Fibroblast of skin of left biceps (primary cell): ENCODE measurements at regions not wholly inside any gene's neighbourhood (a gene's known extent, or its start where the extent isn't known, plus 50 kb on each side); places are given as distances from the start of the nearest gene placed in this dataset.
"Not testable (repeated sequence)": the region's sequence is repeated elsewhere in the genome, so short reads cannot be mapped to it uniquely, and the experiment has no call there.

ENCODE experiments used
- DNase-seq, 2 experiments: peaks; one replicate each; pipeline ENCODE4 v3.0.0-alpha.2; 2013; ENCODE audit warnings: low read depth in 2 of 2

DNA sequence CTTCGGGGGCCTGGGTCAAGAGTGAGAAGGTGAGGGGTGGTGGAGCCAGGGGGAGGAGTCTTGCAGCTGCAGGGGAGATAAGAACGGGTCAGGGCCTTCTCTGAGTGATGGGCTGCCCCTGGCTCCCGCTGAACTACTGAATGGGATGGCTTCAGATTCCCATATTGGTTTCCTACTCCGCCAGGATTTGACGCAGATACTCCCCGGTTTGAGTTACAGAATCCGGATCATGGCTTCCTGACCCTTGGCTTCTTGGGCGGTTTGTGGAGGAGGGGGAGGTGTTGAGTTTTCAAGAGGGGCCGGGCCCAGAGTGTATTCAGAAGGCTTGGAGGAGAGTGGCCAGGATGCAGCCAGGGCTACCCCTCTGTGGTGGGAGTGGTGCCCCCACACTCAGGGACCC, 119.9 kb upstream of the ATP2B2 start:
- no peak for DNase-seq

GRCh38 chr3:10627884-10628572, 122.6 kb upstream of the ATP2B2 start:
- DNase-seq: no peak

- no peak for DNase-seq
These were observed 123.7 kb upstream of the ATP2B2 start for GRCh38 chr3:10628891-10629670.

DNA sequence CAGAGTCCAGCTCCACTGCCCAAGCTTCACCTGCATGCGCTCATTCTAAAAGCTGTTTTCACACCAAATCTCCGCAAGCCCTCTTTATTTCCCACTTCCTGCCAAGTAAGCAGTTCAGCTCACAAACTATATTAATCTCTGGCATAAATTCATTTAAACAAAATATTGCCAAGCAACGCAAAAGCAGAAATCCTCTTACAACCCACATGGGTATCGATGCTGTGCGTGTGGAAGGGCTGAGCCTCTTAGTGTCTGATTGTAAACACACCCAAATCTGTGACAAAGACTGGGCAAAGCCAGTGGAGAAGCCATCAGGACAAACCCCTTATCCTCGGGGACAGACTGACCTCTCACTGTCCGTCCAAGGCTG, 124.3 kb upstream of the ATP2B2 start:
- DNase-seq: no peak

DNA sequence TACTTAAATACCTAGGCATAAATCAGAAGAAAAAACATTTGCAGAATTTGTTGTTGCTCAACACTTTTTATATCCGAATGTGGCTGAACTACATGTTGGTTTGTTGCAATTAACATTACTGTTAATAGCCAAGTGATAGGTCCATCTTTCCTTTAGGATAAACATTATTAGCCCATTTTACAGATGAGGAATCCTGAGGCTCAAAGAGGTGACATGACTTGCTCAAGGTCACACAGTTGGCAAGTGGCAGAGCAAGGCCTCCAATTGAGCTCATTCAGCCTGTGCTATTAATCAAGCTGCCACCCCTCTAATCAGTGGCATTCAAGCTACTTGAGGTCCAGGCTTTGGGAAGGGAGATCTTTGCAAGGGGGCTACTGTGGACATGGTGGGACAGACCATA, 125.8 kb upstream of the ATP2B2 start:
- DNase-seq: no peak

- DNase-seq: no peak
These were observed 126.7 kb upstream of the ATP2B2 start for GRCh38 chr3:10632125-10632524.

DNA sequence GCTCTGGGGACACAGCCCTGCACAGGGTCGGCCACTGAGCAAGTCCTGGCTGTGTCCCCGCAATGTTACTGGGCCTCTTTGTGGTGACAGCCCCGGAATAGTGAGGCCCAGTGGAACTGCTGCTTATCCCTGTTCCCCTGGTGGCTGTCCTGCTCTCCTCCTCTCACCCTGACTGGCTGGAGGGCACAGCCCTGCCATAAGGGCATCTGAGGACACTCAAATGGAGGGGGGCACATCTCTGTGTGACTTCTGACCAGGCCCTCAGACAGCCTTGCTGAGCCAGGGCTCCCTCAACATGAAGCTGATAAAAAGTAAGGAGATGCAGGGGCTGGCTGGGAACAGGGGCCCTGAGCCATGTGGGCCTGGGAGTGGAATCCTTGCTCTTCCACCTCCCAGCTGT, 127.4 kb upstream of the ATP2B2 start:
- DNase-seq: no peak

GRCh38 chr3:10635446-10636076, 130.2 kb upstream of the ATP2B2 start:
- DNase-seq: no peak

- DNase-seq: no peak
These were observed 132.0 kb upstream of the ATP2B2 start for GRCh38 chr3:10637342-10637741.

GRCh38 chr3:10638466-10638865, 133.1 kb upstream of the ATP2B2 start:
- DNase-seq: no peak

DNA sequence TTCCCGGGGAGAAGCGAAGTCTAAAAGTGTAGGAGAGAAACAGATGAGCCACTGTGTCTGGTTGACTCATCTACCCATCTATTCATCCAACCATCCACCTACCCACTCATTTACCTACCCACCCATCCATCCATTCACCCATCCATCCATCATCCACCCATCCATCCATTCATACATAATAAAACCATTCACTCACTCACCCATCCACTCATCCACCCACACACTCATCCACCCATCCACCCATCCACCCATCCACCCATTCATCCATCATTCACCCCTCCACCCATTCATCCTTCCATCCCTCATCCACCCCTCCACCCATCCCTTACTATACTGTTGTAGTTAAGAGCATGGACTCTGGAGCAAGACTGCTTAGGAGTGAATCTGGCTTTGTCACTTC, 136.4 kb upstream of the ATP2B2 start:
- DNase-seq: no peak

DNA sequence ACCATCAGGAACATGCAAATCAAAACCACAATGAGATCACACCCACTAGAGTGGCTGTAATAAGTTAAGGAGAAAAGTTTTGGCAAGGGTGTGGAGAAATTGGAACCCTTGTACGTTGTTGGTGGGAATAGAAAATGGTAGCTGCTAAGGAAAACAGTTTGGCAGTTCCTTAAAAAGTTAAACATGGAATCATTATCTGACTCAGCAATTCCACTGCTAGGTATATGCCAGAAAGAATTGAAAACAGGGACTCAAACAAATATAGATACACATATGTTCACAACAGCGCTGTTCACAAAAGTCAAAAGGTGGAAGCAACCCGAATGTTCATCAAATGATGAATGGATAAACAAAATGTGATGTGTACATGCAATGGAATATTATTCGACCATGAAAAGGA, 138.8 kb upstream of the ATP2B2 start:
- no peak for DNase-seq

DNA sequence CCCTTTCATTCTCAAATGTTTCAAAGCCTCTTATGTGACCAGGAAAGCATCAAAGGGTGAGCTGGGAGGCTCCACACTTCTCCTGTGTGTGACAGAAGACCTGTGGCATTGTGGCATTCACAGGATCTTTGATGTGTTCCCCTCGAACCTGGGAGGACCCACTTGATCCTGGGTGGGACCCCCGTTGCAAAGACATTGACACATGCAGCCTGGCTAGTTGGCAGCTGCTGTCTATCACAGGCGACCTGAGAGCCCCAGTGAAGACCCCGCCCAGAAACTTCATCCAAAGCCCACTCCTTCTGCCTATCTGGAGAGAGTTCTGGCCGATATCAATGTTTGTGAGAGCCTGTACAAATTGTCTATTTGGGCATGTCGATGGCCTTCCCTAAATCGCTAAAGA, 140.4 kb upstream of the ATP2B2 start:
- no peak for DNase-seq

DNA sequence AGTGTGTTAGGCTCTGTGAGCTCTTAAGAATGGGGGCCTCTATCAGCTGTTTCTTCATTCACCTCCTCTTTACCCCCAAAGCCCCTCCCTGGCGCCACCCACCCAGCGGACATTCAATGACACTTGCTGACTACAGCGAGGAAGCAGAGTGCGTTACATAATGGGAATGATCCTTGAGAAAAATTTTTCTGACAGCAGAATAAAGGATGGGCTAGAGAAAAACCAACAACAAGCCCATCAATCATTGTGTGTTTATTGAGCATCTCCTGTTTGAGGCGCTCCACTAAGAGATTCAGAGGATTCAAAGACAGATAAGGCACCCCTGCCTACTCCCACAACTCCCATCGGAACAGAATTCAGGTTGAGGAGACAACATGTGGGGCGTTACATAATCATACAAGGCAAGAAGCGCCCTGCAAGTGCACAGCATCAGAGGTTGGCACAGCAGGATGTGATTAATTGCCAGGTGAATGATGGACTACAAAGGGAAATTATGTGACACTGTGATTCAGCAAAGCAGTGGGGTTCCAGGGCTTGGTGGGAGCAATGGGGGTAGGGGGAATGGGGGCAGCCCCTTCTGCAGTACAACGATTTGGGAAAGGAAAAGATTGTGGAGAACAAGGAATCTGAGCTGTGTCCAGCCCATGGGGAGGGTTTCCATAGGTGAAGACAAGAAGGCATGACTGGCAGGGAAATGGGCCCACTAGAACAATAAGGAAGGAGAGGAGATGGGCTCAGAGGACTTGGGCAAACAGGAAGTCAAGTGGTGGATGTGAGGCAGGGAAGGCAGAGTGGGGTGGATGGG, 141.3 kb upstream of the ATP2B2 start:
- no peak for DNase-seq

- no peak for DNase-seq
These were observed 142.0 kb upstream of the ATP2B2 start for GRCh38 chr3:10647376-10647775.

DNA sequence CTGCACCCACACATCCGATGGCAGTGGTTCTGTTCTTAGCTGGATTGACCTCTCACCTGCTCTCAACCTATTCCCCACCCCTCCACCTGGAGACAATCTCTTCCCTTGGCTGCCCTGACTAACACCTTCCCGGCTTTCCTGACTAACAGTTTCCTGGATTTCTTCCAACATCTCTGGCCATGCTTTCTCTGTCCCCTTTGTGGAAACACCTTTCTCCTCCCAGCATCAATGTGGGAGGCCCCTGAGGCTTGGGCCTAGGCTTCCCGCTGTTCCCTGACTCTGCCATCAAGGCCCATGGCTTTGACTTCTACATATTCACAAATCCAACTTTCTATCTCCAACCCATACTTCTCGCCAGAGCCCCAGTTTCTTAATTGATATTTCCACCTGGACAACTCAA, 142.8 kb upstream of the ATP2B2 start:
- no peak for DNase-seq

DNA sequence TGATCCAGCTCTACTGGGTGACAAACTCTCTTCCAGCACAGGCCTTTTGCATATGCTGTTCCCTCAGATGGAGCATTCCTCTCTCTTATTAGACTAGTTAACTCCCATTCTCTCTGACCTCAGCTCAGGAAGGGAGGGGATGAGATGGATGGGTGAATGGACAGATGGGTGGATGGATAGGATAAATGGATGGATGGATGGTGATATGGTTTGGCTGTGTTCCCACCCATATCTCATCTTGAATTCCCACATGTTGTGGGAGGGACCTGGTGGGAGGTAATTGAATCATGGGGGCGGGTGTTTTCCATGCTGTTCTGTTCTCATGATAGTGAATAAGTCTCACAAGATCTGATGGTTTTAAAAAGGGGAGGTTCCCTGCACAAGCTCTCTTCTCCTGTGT, 144.1 kb upstream of the ATP2B2 start:
- not testable (repeated sequence) for DNase-seq

DNA sequence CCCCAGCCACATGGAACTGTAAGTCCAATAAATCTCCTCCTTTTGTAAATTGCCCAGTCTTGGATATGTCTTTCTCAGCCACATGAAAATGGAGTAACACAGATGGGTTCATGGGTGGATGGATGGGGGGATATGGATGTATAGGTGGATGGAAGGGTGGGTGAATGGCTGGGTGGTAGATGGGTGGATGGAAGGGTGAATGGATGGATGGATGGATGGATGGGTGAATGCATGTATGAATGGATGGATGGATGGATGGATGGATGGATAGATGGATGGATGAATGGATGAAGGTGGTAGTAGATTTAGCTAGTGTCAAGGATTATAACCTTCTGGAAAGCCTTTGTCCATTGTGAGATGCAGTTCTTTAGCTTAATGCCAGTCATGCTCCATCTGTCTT, 146.1 kb upstream of the ATP2B2 start:
- DNase-seq: no peak

DNA sequence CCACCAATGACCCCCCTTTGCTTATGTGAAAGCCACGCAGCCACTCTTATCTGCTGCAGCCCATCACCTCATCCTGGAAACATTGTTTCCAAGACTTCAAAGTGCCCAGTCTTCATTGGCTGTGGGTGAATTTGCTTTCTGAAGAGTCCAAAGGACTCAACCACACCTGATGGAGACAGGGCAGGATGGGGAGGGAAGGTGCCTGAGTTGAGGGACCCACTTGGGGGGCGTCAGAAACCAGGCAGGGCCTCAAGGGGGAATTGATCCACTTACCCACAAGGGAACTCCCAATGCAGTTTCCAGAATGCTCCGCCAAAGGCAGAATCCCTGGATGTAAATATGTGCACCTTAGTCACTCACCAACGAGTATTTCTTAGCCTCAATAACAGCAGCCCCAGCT, 147.9 kb upstream of the ATP2B2 start:
- no peak for DNase-seq

DNA sequence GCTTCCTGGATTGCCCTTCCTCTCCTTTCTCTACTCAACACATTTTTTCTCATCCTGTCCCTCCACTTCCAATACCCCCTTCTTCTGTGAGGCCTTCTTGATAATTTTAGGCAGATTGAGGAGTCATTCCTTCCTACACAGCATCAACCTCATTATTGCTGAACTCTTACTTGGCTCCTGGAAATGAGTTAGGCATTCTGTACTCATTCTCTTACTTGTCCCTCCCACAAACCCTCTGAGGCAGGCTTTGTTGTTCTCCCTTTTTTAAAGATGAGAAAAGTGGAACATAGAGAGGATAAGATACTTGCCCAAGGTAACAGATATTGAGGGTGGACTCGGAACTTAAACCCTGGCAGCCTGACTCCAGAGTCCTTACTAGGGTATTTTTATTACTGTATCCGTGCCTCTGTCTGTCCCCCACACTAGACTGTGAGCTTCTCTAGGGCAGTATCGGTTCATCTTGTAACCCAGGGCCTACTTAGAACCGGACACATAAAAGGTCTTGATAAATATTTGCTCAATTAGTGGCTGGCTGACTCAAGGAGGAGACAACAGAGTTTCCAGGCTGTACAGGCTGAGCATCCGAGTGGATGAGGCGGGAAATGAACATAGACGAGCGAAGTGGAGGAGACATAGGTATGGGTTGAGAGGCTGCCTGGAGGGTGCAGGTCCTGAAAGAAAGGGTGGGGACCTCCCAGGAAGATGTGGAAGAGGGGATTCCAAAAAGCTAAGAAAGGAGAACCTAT, 148.7 kb upstream of the ATP2B2 start:
- DNase-seq: no peak

DNA sequence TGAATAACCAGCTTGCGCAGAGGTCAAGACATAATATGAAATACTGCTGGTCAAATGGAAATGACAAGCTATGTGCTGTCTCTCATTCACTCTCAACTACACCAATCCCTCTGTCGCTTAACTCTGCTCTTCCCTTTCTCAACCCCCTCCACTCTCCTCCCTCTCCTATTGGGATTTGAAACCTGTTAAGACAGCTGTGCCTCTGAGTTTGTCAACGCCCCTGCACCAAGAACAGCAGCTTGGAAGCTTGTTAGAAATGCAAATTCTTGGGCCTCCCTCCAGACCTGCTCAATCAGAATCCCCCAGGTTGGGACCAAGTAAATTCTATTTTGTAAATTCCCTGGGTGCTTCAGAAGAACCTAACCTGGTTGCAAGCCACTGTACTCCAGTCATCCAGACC, 149.7 kb upstream of the ATP2B2 start:
- DNase-seq: no peak

- not testable (repeated sequence) for DNase-seq
These were observed 152.0 kb upstream of the ATP2B2 start for GRCh38 chr3:10657339-10657738.
